ENCODE measurements at regions not wholly inside any gene's neighbourhood (a gene's known extent, or its start where the extent isn't known, plus 50 kb on each side); places are given as distances from the start of the nearest gene placed in this dataset.

DNA sequence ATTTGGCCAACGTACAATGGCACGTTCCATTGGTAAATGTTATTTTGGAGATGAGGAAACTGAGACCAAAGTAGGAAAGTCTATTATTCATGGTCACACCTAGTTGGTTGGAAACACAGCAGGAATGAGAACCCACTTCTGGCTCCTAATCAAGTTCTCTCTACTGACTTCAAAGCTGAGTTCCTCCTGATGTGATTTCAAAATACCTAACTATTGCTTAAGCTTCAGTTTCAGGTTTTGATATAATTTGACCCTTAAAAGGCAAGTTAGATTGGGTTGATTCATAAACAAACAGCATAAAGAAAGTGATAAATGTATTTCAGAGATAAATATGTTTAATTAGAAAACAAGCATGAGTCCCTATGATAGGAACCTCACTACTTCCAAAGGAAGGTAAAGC, 312.5 kb downstream of the PARP8 start:
- Mint-ChIP-seq H3K27me3 (ENCODE audit: insufficient read depth, low read depth, poor library complexity) (no peaks in the 10 kb centered on the region), H3K4me3 (no peak overlapping the region), H3K9me3 (peaks cover 25% of the 10 kb centered on the region), H3K27ac (no peak overlapping the region), H3K36me3 (ENCODE audit: low read depth) (peaks cover 13% of the 10 kb centered on the region; the same call in 2 of the 3 replicates), H3K4me1 (no peaks in the 10 kb centered on the region)
- no peaks in the 10 kb centered on the region for H3F3A ChIP-seq (replicated peaks; ENCODE audit: low read depth)
- H3K27me3 ChIP-seq (ENCODE audit: insufficient read depth) = no peaks in the 10 kb centered on the region
- H3K4me1 ChIP-seq (ENCODE audit: insufficient read depth) = no peaks in the 10 kb centered on the region
- DNase-seq (ENCODE audit: low spot score) = no peak
- no peaks in the 10 kb centered on the region; the same call in 1 of the 2 replicates for H3K9me2 ChIP-seq (ENCODE audit: insufficient read depth)
- H3K27ac ChIP-seq (ENCODE audit: low read depth) = no peak overlapping the region
- H3K4me3 ChIP-seq = no peak overlapping the region
- no peak overlapping the region for H2AFZ ChIP-seq
- no peaks in the 10 kb centered on the region for H3K36me3 ChIP-seq (ENCODE audit: insufficient read depth)
- ATAC-seq = no peak
- no peaks in the 10 kb centered on the region for H3K79me2 ChIP-seq (replicated peaks; ENCODE audit: insufficient read depth)
- no peak overlapping the region for H3K4me2 ChIP-seq
- H4K20me1 ChIP-seq (replicated peaks; ENCODE audit: insufficient read depth) = no peaks in the 10 kb centered on the region
- TF ChIP-seq ZNF114 (CRISPR knock-in tag; IDR thresholded peaks at IDR 0.05) (no peak), CREB1 (CRISPR knock-in tag; IDR thresholded peaks at IDR 0.05; ENCODE audit: low read depth) (no peak), STAT1 (IDR thresholded peaks at IDR 0.05; ENCODE audit: unreplicated experiment) (no peak), ZNF331 (CRISPR knock-in tag; IDR thresholded peaks at IDR 0.05; ENCODE audit: low read depth) (no peak), ETS1 (IDR thresholded peaks at IDR 0.05) (no peak), POLR2AphosphoS5 (IDR thresholded peaks at IDR 0.05; ENCODE audit: low read depth) (no peak), EZH2phosphoT487 (IDR thresholded peaks at IDR 0.05; ENCODE audit: unreplicated experiment) (no peak), NANOG (IDR thresholded peaks at IDR 0.05; ENCODE audit: borderline replicate concordance) (no peak), ZNF462 (CRISPR knock-in tag; IDR thresholded peaks at IDR 0.05) (no peak), REST (IDR thresholded peaks at IDR 0.05; ENCODE audit: unreplicated experiment) (no peak), CTCF (conservative IDR thresholded peaks at IDR 0.05; ENCODE audit: low read depth in 2 of 2) (no peak), EZH2 (IDR thresholded peaks at IDR 0.05; ENCODE audit: low read depth, unreplicated experiment) (no peak), JUNB (IDR thresholded peaks at IDR 0.05; ENCODE audit: unreplicated experiment) (no peak)

Data from GM23338 (cell line).